Mesenchymal stem cell (in vitro differentiated cells and primary cell): ENCODE measurements at regions not wholly inside any gene's neighbourhood (a gene's known extent, or its start where the extent isn't known, plus 50 kb on each side); places are given as distances from the start of the nearest gene placed in this dataset.

Experiments used
- DNase-seq: peaks from one replicate; pipeline ENCODE4 v3.0.0-alpha.2; 2013
- H2AFZ ChIP-seq: one replicate; pipeline ENCODE4 v1.6.1; 2013; ENCODE audit warnings: low read depth, mild to moderate bottlenecking, control low read depth, inconsistent platforms, low read length, moderate library complexity
- H2AK5ac ChIP-seq: 2 replicates; pipeline ENCODE4 v1.6.1; 2013; ENCODE audit warnings: low read length, moderate library complexity, mild to moderate bottlenecking, inconsistent platforms; ENCODE audit not compliant: severe bottlenecking
- H2BK120ac ChIP-seq: one replicate; pipeline ENCODE4 v1.6.1; 2013; ENCODE audit warnings: low read depth, mild to moderate bottlenecking, inconsistent platforms, low read length, moderate library complexity
- H2BK12ac ChIP-seq, 2 experiments: one replicate each; pipeline ENCODE4 v1.6.1; 2013; ENCODE audit warnings: inconsistent platforms in 2 of 2, low read length in 2 of 2, mild to moderate bottlenecking in 2 of 2, moderate library complexity in 2 of 2, control low read depth in 1 of 2
- H2BK15ac ChIP-seq: one replicate; pipeline ENCODE4 v1.6.1; 2013; ENCODE audit warnings: mild to moderate bottlenecking, low read depth, inconsistent platforms; ENCODE audit not compliant: poor library complexity, severe bottlenecking
- H2BK5ac ChIP-seq: 2 replicates; pipeline ENCODE4 v1.6.1; 2013; ENCODE audit warnings: low read depth, mild to moderate bottlenecking, low read length, control low read depth, inconsistent platforms; ENCODE audit not compliant: poor library complexity, severe bottlenecking
- H3K14ac ChIP-seq, 2 experiments: one replicate each; pipeline ENCODE4 v1.6.1; 2013; ENCODE audit warnings: inconsistent platforms in 2 of 2, low read length in 2 of 2, control low read depth in 1 of 2, mild to moderate bottlenecking in 1 of 2, moderate library complexity in 1 of 2
- H3K18ac ChIP-seq, 2 experiments: one replicate each; pipeline ENCODE4 v1.6.1; 2013; ENCODE audit warnings: inconsistent platforms in 2 of 2, low read length in 2 of 2, control low read depth in 1 of 2, low read depth in 1 of 2, mild to moderate bottlenecking in 1 of 2
- H3K23ac ChIP-seq, 2 experiments: one replicate each; pipeline ENCODE4 v1.6.1; 2013; ENCODE audit warnings: inconsistent platforms in 2 of 2, low read length in 2 of 2, mild to moderate bottlenecking in 2 of 2, moderate library complexity in 2 of 2, control low read depth in 1 of 2
- H3K27ac ChIP-seq: 2 replicates; pipeline ENCODE4 v1.5.1; 2013; ENCODE audit warnings: mild to moderate bottlenecking, moderate library complexity, low read length, control low read depth, inconsistent platforms; ENCODE audit not compliant: poor library complexity, severe bottlenecking
- H3K27me3 ChIP-seq, 2 experiments: 2 replicates each; pipeline versions ENCODE4 v1.6.1 to v1.7.0; 2013; ENCODE audit warnings: low read length in 2 of 2, mild to moderate bottlenecking in 2 of 2, moderate library complexity in 2 of 2, control low read depth in 1 of 2, inconsistent platforms in 1 of 2; ENCODE audit not compliant: control insufficient read depth in 1 of 2, insufficient read depth in 1 of 2
- H3K36me3 ChIP-seq, 2 experiments: 2 replicates each; pipeline versions ENCODE4 v1.6.1 to v1.7.0; 2013; ENCODE audit warnings: low read length in 2 of 2, control low read depth in 1 of 2, inconsistent platforms in 1 of 2, low read depth in 1 of 2, mild to moderate bottlenecking in 1 of 2; ENCODE audit not compliant: insufficient read depth in 2 of 2, control insufficient read depth in 1 of 2
- H3K4ac ChIP-seq, 2 experiments: one replicate each; pipeline ENCODE4 v1.6.1; 2013; ENCODE audit warnings: inconsistent platforms in 2 of 2, low read length in 2 of 2, mild to moderate bottlenecking in 2 of 2, moderate library complexity in 2 of 2, control low read depth in 1 of 2, low read depth in 1 of 2
- H3K4me1 ChIP-seq: 2 replicates; pipeline ENCODE4 v1.6.1; 2013; ENCODE audit warnings: low read depth, low read length, control low read depth; ENCODE audit not compliant: control insufficient read depth, insufficient read depth
- H3K4me2 ChIP-seq: 2 replicates; pipeline ENCODE4 v1.6.1; 2013; ENCODE audit warnings: low read length, mild to moderate bottlenecking, inconsistent platforms; ENCODE audit not compliant: poor library complexity, severe bottlenecking
- H3K4me3 ChIP-seq, 2 experiments: 2 replicates each; pipeline versions ENCODE4 v1.5.1 to v1.7.0; 2013; ENCODE audit warnings: low read length in 2 of 2, mild to moderate bottlenecking in 2 of 2, control low read depth in 1 of 2, low read depth in 1 of 2; ENCODE audit not compliant: insufficient read depth in 1 of 2
- H3K79me1 ChIP-seq: replicated peaks from 2 replicates; pipeline ENCODE4 v1.6.1; 2013; ENCODE audit warnings: mild to moderate bottlenecking, control low read depth, low read length, inconsistent platforms; ENCODE audit not compliant: poor library complexity, severe bottlenecking
- H3K9ac ChIP-seq: 2 replicates; pipeline ENCODE4 v1.7.0; 2013; ENCODE audit warnings: mild to moderate bottlenecking, low read length, moderate library complexity
- H3K9me3 ChIP-seq: 2 replicates; pipeline ENCODE4 v1.7.0; 2013; ENCODE audit warnings: mild to moderate bottlenecking, low read length; ENCODE audit not compliant: control insufficient read depth
- H4K8ac ChIP-seq: one replicate; pipeline ENCODE4 v1.6.1; 2013; ENCODE audit warnings: inconsistent platforms, mild to moderate bottlenecking, low read length, moderate library complexity
- H4K91ac ChIP-seq: one replicate; pipeline ENCODE4 v1.6.1; 2013; ENCODE audit warnings: mild to moderate bottlenecking, low read length, inconsistent platforms
- WGBS: methylation state at CpG from one replicate; pipeline ENCODE4 v1.1.7; 2013; ENCODE audit warnings: mixed read lengths; 5-methylcytosine and 5-hydroxymethylcytosine counted together

DNA sequence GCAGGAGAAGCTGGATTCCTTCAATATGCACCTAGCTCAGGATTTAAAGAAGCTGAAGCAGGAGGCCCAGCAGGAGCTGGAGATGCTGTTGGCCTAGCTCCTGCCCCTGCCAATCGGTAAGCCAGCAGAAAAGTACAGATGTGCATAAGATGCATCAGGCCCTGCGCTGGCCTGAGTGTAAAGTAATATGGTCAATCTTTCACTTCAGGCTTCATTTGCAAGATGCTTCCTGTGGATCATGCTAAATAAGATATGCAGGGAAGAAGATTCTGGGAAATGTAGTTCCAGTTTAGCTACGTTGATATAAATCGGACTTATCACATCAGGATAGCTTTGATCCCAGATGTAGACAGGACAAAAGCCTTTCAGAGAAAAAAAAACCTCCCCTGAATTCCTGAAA lies 100.3 kb downstream of the GJA1 start:
- no peaks in the 10 kb centered on the region for H3K4me1 ChIP-seq
- no peak overlapping the region for H2BK120ac ChIP-seq
- H3K4ac ChIP-seq, result no peak overlapping the region
- no peak overlapping the region for H4K91ac ChIP-seq
- no peak overlapping the region for H3K4me2 ChIP-seq
- no peak overlapping the region for H3K27ac ChIP-seq
- no peak overlapping the region for H4K8ac ChIP-seq
- no peak overlapping the region for H3K18ac ChIP-seq
- H2AK5ac ChIP-seq, result no peak overlapping the region
- H3K14ac ChIP-seq, result peak overlapping the region in 1 of 2 experiments; percentile 18
- no peak overlapping the region for H3K4me3 ChIP-seq
- H2BK15ac ChIP-seq, result no peak overlapping the region
- WGBS, result 100% methylated on average over 4 of the region's 4 CpGs
- H3K23ac ChIP-seq, result no peak overlapping the region
- no peak overlapping the region for H2BK5ac ChIP-seq
- H3K79me1 ChIP-seq, result no peaks in the 10 kb centered on the region
- H3K36me3 ChIP-seq, result no peaks in the 10 kb centered on the region
- H2BK12ac ChIP-seq, result no peak overlapping the region
- H3K9ac ChIP-seq, result no peak overlapping the region
- no peaks in the 10 kb centered on the region for H3K9me3 ChIP-seq
- H3K27me3 ChIP-seq, result no peaks in the 10 kb centered on the region
- DNase-seq, result no peak
- no peak overlapping the region for H2AFZ ChIP-seq

DNA sequence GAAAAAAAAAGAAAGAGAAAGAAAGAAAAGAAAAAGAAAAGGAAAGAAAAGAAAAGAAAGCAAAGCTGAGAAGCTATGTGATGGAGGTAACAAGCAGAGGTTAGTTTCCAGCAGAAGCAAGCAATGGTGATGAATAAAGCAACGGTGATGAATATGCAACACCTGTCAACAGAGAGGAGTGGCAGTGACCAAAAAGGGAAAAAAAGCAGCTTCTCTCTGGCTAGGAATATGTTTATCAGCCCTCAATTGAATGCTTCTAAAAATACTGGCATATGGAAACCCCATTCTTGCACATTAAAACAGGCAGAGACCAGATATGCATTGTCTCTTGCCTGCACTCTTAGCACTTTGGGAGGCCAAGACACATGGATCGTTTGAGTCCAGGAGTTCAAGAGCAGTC lies 100.9 kb downstream of the GJA1 start:
- no peak overlapping the region for H2BK15ac ChIP-seq
- 97% methylated on average over 2 of the region's 2 CpGs for WGBS

DNA sequence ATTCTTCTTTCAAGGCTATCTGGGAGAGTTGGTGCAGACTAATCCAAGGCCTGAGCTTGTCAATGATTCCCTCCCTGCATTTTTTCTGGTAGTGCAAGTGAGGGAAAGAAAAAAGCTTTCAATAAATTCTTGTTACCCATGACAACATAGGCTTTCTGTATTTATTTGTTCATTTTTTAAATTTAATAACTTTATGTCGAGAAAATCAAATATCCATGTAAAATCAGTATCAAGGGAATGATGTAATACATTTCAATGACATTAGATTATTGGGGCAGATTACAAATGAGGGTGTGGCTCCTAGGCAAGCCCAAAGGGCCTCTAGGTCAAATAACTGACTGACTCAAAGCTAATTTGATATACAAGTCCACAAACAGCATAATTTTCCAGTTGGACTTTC lies 104.0 kb downstream of the GJA1 start:
- Histone ChIP-seq H3K4ac (no peak overlapping the region), H3K18ac (no peak overlapping the region), H2BK120ac (no peak overlapping the region), H3K4me2 (no peak overlapping the region), H4K8ac (no peak overlapping the region), H3K36me3 (no peaks in the 10 kb centered on the region), H2BK5ac (no peak overlapping the region), H2BK15ac (no peak overlapping the region), H3K9me3 (no peaks in the 10 kb centered on the region), H4K91ac (no peak overlapping the region), H3K14ac (no peak overlapping the region), H3K79me1 (no peaks in the 10 kb centered on the region), H3K23ac (no peak overlapping the region), H3K27me3 (no peaks in the 10 kb centered on the region), H2AK5ac (no peak overlapping the region), H2BK12ac (no peak overlapping the region), H2AFZ (no peak overlapping the region), H3K9ac (peak overlapping the region; percentile 16), H3K27ac (no peak overlapping the region), H3K4me1 (no peaks in the 10 kb centered on the region), H3K4me3 (no peak overlapping the region)
- no CpG with 5 or more reads among the region's 1 CpG for WGBS
- no peak for DNase-seq

More for the DNA sequence above, 100.9 kb downstream of the GJA1 start:
- Histone ChIP-seq H2BK12ac (no peak overlapping the region), H4K91ac (no peak overlapping the region), H2AFZ (no peak overlapping the region), H3K18ac (no peak overlapping the region), H3K36me3 (no peaks in the 10 kb centered on the region), H3K27me3 (no peaks in the 10 kb centered on the region), H2BK120ac (no peak overlapping the region), H3K27ac (no peak overlapping the region), H3K79me1 (no peaks in the 10 kb centered on the region), H2BK5ac (no peak overlapping the region), H3K4me3 (no peak overlapping the region), H4K8ac (no peak overlapping the region), H3K9me3 (no peaks in the 10 kb centered on the region), H3K4me2 (no peak overlapping the region), H3K23ac (no peak overlapping the region), H3K9ac (no peak overlapping the region), H3K4ac (no peak overlapping the region), H3K14ac (no peak overlapping the region), H3K4me1 (no peaks in the 10 kb centered on the region), H2AK5ac (no peak overlapping the region)
- DNase-seq, result no peak

DNA sequence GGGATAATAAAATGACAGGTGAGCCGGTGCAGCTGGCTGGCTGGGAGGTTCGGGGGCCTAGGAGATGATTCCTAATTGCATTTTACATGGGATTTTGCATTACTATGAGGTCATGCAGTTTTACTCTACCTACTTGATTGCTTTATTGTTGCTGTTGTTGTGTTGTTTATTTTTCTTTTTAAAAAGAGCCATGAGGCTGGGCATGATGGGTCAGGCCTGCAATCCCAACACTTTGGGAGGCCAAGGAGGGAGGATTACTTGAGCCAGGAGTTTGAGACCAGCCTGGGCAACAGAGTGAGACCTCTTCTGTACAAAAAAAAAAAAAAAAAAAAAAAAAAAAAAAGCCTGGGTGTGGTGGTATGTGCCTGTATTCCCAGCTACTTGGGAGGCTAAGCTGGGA lies 104.8 kb downstream of the GJA1 start:
- H2AK5ac ChIP-seq, result no peak overlapping the region
- no peak overlapping the region for H2BK120ac ChIP-seq
- 98% methylated on average over 2 of the region's 2 CpGs for WGBS
- no peaks in the 10 kb centered on the region for H3K79me1 ChIP-seq
- H3K4ac ChIP-seq, result no peak overlapping the region
- no peak overlapping the region for H3K27ac ChIP-seq
- H2BK5ac ChIP-seq, result no peak overlapping the region
- H3K14ac ChIP-seq, result no peak overlapping the region
- H3K9ac ChIP-seq, result peak overlapping the region; percentile 11
- DNase-seq, result no peak
- no peaks in the 10 kb centered on the region for H3K4me1 ChIP-seq
- H3K4me2 ChIP-seq, result no peak overlapping the region
- no peak overlapping the region for H2BK12ac ChIP-seq
- no peak overlapping the region for H2BK15ac ChIP-seq
- no peaks in the 10 kb centered on the region for H3K9me3 ChIP-seq
- H2AFZ ChIP-seq, result no peak overlapping the region
- H3K18ac ChIP-seq, result no peak overlapping the region
- no peaks in the 10 kb centered on the region for H3K36me3 ChIP-seq
- no peak overlapping the region for H3K4me3 ChIP-seq
- no peak overlapping the region for H4K91ac ChIP-seq
- no peaks in the 10 kb centered on the region for H3K27me3 ChIP-seq
- no peak overlapping the region for H4K8ac ChIP-seq
- H3K23ac ChIP-seq, result no peak overlapping the region
